ENCODE measurements at regions not wholly inside any gene's neighbourhood (a gene's known extent, or its start where the extent isn't known, plus 50 kb on each side); places are given as distances from the start of the nearest gene placed in this dataset.
"Not testable (repeated sequence)": the region's sequence is repeated elsewhere in the genome, so short reads cannot be mapped to it uniquely, and the experiment has no call there.

- H3K27ac ChIP-seq = no peak overlapping the region
- peak; percentile 5 for DNase-seq
- no peaks in the 10 kb centered on the region for H4K20me1 ChIP-seq (ENCODE audit: insufficient read depth)
- H3K4me1 ChIP-seq (ENCODE audit: insufficient read depth) = peaks cover 3% of the 10 kb centered on the region; the same call in 1 of the 2 replicates
- H3K27me3 ChIP-seq (replicated peaks; ENCODE audit: insufficient read depth) = 0 out of 2 replicates have a peak, but pooled peaks cover 6% of the 10 kb centered on the region
- H3K9me3 ChIP-seq (ENCODE audit: low read depth) = no peaks in the 10 kb centered on the region
- TF ChIP-seq EZH2phosphoT487 (IDR thresholded peaks at IDR 0.05; ENCODE audit: insufficient read depth, low read depth) = no peak
- TF ChIP-seq EZH2 (IDR thresholded peaks at IDR 0.05; ENCODE audit: insufficient read depth, poor library complexity, severe bottlenecking) = no peak
- no peaks in the 10 kb centered on the region for H3K79me2 ChIP-seq (ENCODE audit: insufficient read depth)
- no peaks in the 10 kb centered on the region for H3K9me2 ChIP-seq (ENCODE audit: insufficient read depth)
- no peaks in the 10 kb centered on the region for H3F3A ChIP-seq (ENCODE audit: insufficient read depth)
- in situ Hi-C loops (cut with MboI) = no loop called here
- no peak overlapping the region for H3K4me3 ChIP-seq
- H3K36me3 ChIP-seq (ENCODE audit: low read depth) = no peaks in the 10 kb centered on the region
- no peak overlapping the region for H3K9ac ChIP-seq
- H3K4me2 ChIP-seq (ENCODE audit: unreplicated experiment) = no peak overlapping the region
- no peak overlapping the region for H2AFZ ChIP-seq
Observed at GRCh38 chr3:98695796-98696195, 67.3 kb upstream of the ST3GAL6 start.

GRCh38 chr3:98696296-98696695 is 66.8 kb upstream of the ST3GAL6 start:
- H3K27me3 ChIP-seq (replicated peaks; ENCODE audit: insufficient read depth); H3K9me2 ChIP-seq (ENCODE audit: insufficient read depth); H3K9me3 ChIP-seq (ENCODE audit: low read depth); H3K79me2 ChIP-seq (ENCODE audit: insufficient read depth); H3F3A ChIP-seq (ENCODE audit: insufficient read depth); H4K20me1 ChIP-seq (ENCODE audit: insufficient read depth); H3K4me3 ChIP-seq; H3K9ac ChIP-seq; in situ Hi-C loops (cut with MboI); H3K4me2 ChIP-seq (ENCODE audit: unreplicated experiment); H3K36me3 ChIP-seq (ENCODE audit: low read depth); H2AFZ ChIP-seq; DNase-seq; H3K27ac ChIP-seq; H3K4me1 ChIP-seq (ENCODE audit: insufficient read depth): not testable (repeated sequence)
- WGBS, 2 experiments (ENCODE audit: low coverage in 1 of 2, low lambda C conversion rate in 2 of 2, missing lambda C conversion rate in 2 of 2) = 11 to 12% methylated on average over 3 of the region's 3 CpGs

DNA sequence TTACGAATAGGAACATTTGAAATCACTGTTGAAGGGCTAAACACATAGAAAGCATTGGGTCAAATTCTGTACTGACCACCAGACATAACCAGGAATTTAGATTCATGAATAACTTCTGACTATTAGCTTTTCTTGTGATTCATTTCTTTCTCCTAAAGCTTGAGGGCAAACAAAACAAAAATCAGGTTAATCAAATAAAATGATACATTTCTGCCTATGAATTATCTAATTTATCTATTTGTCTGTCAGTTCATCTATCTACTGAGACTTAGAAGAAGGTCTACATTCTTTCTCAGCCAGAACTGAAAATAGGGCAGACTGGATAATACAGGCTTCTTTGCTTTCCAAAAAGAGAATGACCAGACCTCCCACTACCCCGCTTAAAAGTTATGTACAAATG is 65.9 kb upstream of the ST3GAL6 start:
- Histone ChIP-seq H3F3A (ENCODE audit: insufficient read depth) (no peaks in the 10 kb centered on the region), H3K9me3 (ENCODE audit: low read depth) (no peaks in the 10 kb centered on the region), H3K27ac (no peak overlapping the region), H3K4me2 (ENCODE audit: unreplicated experiment) (no peak overlapping the region), H3K4me1 (ENCODE audit: insufficient read depth) (peaks cover 3% of the 10 kb centered on the region; the same call in 1 of the 2 replicates), H2AFZ (no peak overlapping the region), H4K20me1 (ENCODE audit: insufficient read depth) (no peaks in the 10 kb centered on the region), H3K9ac (no peak overlapping the region), H3K27me3 (replicated peaks; ENCODE audit: insufficient read depth) (0 out of 2 replicates have a peak, but pooled peaks cover 6% of the 10 kb centered on the region), H3K9me2 (ENCODE audit: insufficient read depth) (no peaks in the 10 kb centered on the region), H3K36me3 (ENCODE audit: low read depth) (no peaks in the 10 kb centered on the region), H3K4me3 (no peak overlapping the region), H3K79me2 (ENCODE audit: insufficient read depth) (no peaks in the 10 kb centered on the region)
- no peak for DNase-seq
- in situ Hi-C loops (cut with MboI) = no loop called here
- no peak for TF ChIP-seq EZH2 (IDR thresholded peaks at IDR 0.05; ENCODE audit: insufficient read depth, poor library complexity, severe bottlenecking)
- TF ChIP-seq EZH2phosphoT487 (IDR thresholded peaks at IDR 0.05; ENCODE audit: insufficient read depth, low read depth) = no peak
- 37 to 47% methylated on average over 2 of the region's 2 CpGs for WGBS, 2 experiments (ENCODE audit: low coverage in 1 of 2, low lambda C conversion rate in 2 of 2, missing lambda C conversion rate in 2 of 2)

- in situ Hi-C loops (cut with MboI) = no loop called here
- H3K9me3 ChIP-seq (ENCODE audit: low read depth) = no peaks in the 10 kb centered on the region
- no peak for DNase-seq
- no peak for TF ChIP-seq EZH2 (IDR thresholded peaks at IDR 0.05; ENCODE audit: insufficient read depth, poor library complexity, severe bottlenecking)
- TF ChIP-seq EZH2phosphoT487 (IDR thresholded peaks at IDR 0.05; ENCODE audit: insufficient read depth, low read depth) = no peak
- no peaks in the 10 kb centered on the region for H3K36me3 ChIP-seq (ENCODE audit: low read depth)
- no peaks in the 10 kb centered on the region for H3F3A ChIP-seq (ENCODE audit: insufficient read depth)
- no peak overlapping the region for H3K4me3 ChIP-seq
- H3K9me2 ChIP-seq (ENCODE audit: insufficient read depth) = no peaks in the 10 kb centered on the region
- 33 to 46% methylated on average over 2 of the region's 2 CpGs for WGBS, 2 experiments (ENCODE audit: low coverage in 1 of 2, low lambda C conversion rate in 2 of 2, missing lambda C conversion rate in 2 of 2)
- 0 out of 2 replicates have a peak, but pooled peaks cover 6% of the 10 kb centered on the region for H3K27me3 ChIP-seq (replicated peaks; ENCODE audit: insufficient read depth)
- no peaks in the 10 kb centered on the region for H4K20me1 ChIP-seq (ENCODE audit: insufficient read depth)
- H2AFZ ChIP-seq = no peak overlapping the region
- no peak overlapping the region for H3K27ac ChIP-seq
- H3K9ac ChIP-seq = no peak overlapping the region
- H3K79me2 ChIP-seq (ENCODE audit: insufficient read depth) = no peaks in the 10 kb centered on the region
- H3K4me2 ChIP-seq (ENCODE audit: unreplicated experiment) = no peak overlapping the region
- H3K4me1 ChIP-seq (ENCODE audit: insufficient read depth) = peaks cover 3% of the 10 kb centered on the region; the same call in 1 of the 2 replicates
Observed at GRCh38 chr3:98699132-98699531, 64.0 kb upstream of the ST3GAL6 start.

GRCh38 chr3:98701071-98701675 is 62.0 kb upstream of the ST3GAL6 start:
- TF ChIP-seq EZH2 (IDR thresholded peaks at IDR 0.05; ENCODE audit: insufficient read depth, poor library complexity, severe bottlenecking) (no peak), EZH2phosphoT487 (IDR thresholded peaks at IDR 0.05; ENCODE audit: insufficient read depth, low read depth) (no peak)
- H3K9me2 ChIP-seq (ENCODE audit: insufficient read depth) = no peaks in the 10 kb centered on the region
- H3K27ac ChIP-seq = no peak overlapping the region
- H4K20me1 ChIP-seq (ENCODE audit: insufficient read depth) = no peaks in the 10 kb centered on the region
- no peak overlapping the region for H2AFZ ChIP-seq
- H3K9ac ChIP-seq = no peak overlapping the region
- H3K4me1 ChIP-seq (ENCODE audit: insufficient read depth) = no peaks in the 10 kb centered on the region
- H3K27me3 ChIP-seq (replicated peaks; ENCODE audit: insufficient read depth) = peaks cover 10% of the 10 kb centered on the region
- WGBS, 2 experiments (ENCODE audit: low coverage in 1 of 2, low lambda C conversion rate in 2 of 2, missing lambda C conversion rate in 2 of 2) = 34 to 45% methylated on average over 2 of the region's 2 CpGs
- H3K4me2 ChIP-seq (ENCODE audit: unreplicated experiment) = no peak overlapping the region
- no peak overlapping the region for H3K4me3 ChIP-seq
- no peaks in the 10 kb centered on the region for H3K79me2 ChIP-seq (ENCODE audit: insufficient read depth)
- no peaks in the 10 kb centered on the region for H3K36me3 ChIP-seq (ENCODE audit: low read depth)
- no peaks in the 10 kb centered on the region for H3K9me3 ChIP-seq (ENCODE audit: low read depth)
- in situ Hi-C loops (cut with MboI) = no loop called here
- no peaks in the 10 kb centered on the region for H3F3A ChIP-seq (ENCODE audit: insufficient read depth)
- DNase-seq = no peak
